ENCODE measurements at regions not wholly inside any gene's neighbourhood (a gene's known extent, or its start where the extent isn't known, plus 50 kb on each side); places are given as distances from the start of the nearest gene placed in this dataset.

DNA sequence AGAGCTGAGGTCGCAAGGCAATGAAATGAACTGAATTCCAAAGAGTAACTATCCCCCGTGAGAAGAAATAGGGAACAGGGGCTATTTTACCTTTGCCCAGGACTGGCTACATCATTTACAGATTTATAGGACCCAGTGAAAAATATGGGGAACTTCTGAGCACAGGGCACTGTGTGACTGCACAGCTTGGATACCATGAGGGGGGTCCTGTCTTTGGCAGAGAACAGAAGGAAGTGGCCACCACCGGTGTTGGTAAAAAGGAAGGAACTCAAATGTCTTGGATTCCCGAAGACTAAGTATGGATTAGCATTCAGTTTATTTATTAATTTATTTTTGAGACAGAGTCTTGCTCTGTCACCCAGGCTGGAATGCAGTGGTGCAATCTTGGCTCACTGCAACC is 119.6 kb downstream of the B3GNT2 start:
- DNase-seq (no peak), ATAC-seq (no peak)
- H3K36me3 Mint-ChIP-seq = no peaks in the 10 kb centered on the region
- peak overlapping the region in 1 of 10 donors; percentile 19 for H3K4me3 Mint-ChIP-seq
- peaks cover 24 to 53% (median 51%) of the 10 kb centered on the region in 4 donors for H3K4me1 Mint-ChIP-seq
- no peaks in the 10 kb centered on the region for H3K27me3 Mint-ChIP-seq
- POLR2A ChIA-PET = interaction anchor here (1.3 kb wide), 1 partner anchor 10 kb away, joined by 5 read pairs; no protein-coding TSS in a partner anchor
- H3K27ac Mint-ChIP-seq = peak overlapping the region in 6 of 10 donors; percentile 7 to 92 (median 75)
- H3K9me3 Mint-ChIP-seq = no peaks in the 10 kb centered on the region

DNA sequence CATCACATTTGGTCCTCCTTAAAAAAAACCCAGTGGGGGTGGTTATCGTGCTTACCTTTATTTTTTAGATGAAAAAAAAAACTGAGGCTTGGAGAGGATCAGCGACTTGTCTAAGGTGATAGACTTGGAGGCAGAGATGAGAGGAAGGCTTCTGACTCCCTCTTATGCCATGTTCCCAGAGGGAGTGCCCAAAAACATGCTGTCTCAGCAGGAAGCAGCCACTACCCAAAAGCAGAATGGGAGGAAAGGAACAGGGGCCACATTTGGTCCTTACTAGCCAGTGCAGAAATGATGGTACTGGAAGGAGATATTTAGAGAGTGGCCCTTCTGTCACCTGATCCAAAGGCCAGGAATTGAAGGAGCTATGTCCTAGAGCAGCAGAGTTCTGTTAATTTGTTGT is 118.4 kb downstream of the B3GNT2 start:
- H3K27me3 Mint-ChIP-seq = no peaks in the 10 kb centered on the region
- DNase-seq (no peak), ATAC-seq (peak; percentile 16 to 38)
- H3K9me3 Mint-ChIP-seq = no peaks in the 10 kb centered on the region
- H3K4me1 Mint-ChIP-seq = peaks cover 34 to 64% (median 61%) of the 10 kb centered on the region in 4 donors
- POLR2A ChIA-PET = interaction anchor here (0.5 to 1.1 kb wide), 4 partner anchors 8 to 458 kb away, joined by 3 to 4 read pairs (median 4); no protein-coding TSS in a partner anchor
- peak overlapping the region; percentile 81 to 95 (median 90) for H3K27ac Mint-ChIP-seq
- no peaks in the 10 kb centered on the region for H3K36me3 Mint-ChIP-seq
- peak overlapping the region; percentile 56 to 88 (median 78) for H3K4me3 Mint-ChIP-seq

DNA sequence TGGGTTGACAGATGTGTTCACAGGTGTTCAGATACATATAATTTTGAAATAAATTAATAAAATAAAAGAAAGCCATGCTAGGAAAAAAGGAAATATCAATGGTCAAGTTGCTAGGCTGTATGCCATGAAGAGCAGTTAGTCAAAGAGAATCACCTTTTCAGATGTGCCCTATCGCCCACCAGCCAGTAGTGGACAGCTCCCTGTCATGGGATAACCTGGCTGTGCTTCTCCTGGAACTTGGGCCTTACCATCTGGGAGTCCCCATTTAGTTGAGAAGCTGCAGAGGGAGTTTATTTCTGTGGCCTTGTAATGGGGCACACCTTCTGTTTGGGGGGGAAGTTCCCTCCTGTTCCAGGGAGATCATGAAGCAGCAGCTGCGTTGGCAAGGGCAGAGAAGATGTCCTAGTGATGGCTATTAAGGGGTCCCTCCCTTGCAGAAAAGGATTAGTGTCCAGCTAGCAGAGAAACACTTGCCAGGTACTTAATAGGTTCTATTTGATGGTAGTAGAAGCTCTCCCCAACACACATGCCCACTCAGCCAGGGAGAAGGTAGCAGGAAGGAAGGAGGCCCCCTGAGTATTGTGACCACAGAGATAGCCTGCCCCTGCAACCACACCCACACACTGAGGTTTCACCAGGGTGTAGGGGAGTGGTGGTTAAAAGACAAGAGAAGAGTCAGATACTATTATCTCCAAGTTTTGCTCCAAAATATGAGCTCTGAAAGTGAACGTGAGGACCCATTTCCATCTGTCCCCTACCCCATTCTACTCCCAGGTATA is 117.7 kb downstream of the B3GNT2 start:
- Mint-ChIP-seq H3K4me3 (peak overlapping the region; percentile 56 to 88 (median 78)), H3K36me3 (no peaks in the 10 kb centered on the region), H3K9me3 (no peaks in the 10 kb centered on the region), H3K4me1 (peaks cover 31 to 65% (median 62%) of the 10 kb centered on the region in 4 donors), H3K27me3 (no peaks in the 10 kb centered on the region), H3K27ac (peak overlapping the region; percentile 81 to 95 (median 90))
- POLR2A ChIA-PET = interaction anchor here (0.5 to 1.1 kb wide), 4 partner anchors 8 to 457 kb away, joined by 3 to 4 read pairs (median 4); no protein-coding TSS in a partner anchor
- ATAC-seq (peak; percentile 83 to 88), DNase-seq (peak in 8 of 10 donors; percentile 14 to 68 (median 44))

DNA sequence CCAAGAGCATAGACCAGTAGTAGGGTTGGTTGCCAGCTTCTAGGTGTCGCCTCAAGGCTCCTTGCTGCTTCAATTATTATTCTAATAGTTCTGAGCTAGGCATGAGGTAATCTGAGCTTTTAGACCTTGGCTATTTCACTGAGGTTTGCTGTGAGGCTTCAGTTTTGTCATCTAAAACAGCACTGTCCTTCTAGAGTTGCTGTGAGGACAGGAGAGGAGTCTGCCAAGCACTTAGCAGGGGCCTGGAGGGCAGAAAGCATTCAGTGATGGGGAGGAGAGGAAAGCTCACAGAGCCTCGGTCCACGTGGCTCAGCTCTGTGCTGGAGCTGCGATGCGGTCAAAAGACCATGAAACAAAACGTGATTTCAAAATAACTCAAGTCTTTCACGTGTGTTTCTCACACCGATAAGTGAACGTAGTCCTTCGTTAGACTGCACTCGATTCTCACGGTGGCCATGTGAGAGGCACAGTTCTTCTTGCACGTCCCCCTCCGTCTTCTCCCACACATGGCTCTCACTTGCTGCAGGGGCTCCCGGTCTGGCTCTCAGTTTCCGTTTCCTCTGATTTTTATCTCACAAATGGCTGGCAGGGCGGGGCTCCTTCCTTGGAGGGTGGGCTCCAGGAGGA is 113.7 kb downstream of the B3GNT2 start:
- POLR2A ChIA-PET = interaction anchor here (0.6 to 1.2 kb wide), 5 partner anchors 8 to 193 kb away, joined by 3 to 6 read pairs (median 3); no protein-coding TSS in a partner anchor
- H3K27ac Mint-ChIP-seq = peak overlapping the region; percentile 85 to 97 (median 94)
- H3K27me3 Mint-ChIP-seq = no peaks in the 10 kb centered on the region
- H3K9me3 Mint-ChIP-seq = no peaks in the 10 kb centered on the region
- ATAC-seq (peak; percentile 15 to 23), DNase-seq (peak in 4 of 10 donors; percentile 14 to 34 (median 24))
- peaks cover 57 to 89% (median 84%) of the 10 kb centered on the region in 4 donors for H3K4me1 Mint-ChIP-seq
- H3K36me3 Mint-ChIP-seq = no peaks in the 10 kb centered on the region
- peak overlapping the region; percentile 47 to 85 (median 75) for H3K4me3 Mint-ChIP-seq

GRCh38 chr2:62309081-62309464 is 113.2 kb downstream of the B3GNT2 start:
- POLR2A ChIA-PET = interaction anchor here (0.5 to 1.2 kb wide), 6 partner anchors 8 to 192 kb away, joined by 3 to 6 read pairs (median 3); no protein-coding TSS in a partner anchor
- peak overlapping the region in 2 of 10 donors; percentile 6 to 59 for H3K4me3 Mint-ChIP-seq

DNA sequence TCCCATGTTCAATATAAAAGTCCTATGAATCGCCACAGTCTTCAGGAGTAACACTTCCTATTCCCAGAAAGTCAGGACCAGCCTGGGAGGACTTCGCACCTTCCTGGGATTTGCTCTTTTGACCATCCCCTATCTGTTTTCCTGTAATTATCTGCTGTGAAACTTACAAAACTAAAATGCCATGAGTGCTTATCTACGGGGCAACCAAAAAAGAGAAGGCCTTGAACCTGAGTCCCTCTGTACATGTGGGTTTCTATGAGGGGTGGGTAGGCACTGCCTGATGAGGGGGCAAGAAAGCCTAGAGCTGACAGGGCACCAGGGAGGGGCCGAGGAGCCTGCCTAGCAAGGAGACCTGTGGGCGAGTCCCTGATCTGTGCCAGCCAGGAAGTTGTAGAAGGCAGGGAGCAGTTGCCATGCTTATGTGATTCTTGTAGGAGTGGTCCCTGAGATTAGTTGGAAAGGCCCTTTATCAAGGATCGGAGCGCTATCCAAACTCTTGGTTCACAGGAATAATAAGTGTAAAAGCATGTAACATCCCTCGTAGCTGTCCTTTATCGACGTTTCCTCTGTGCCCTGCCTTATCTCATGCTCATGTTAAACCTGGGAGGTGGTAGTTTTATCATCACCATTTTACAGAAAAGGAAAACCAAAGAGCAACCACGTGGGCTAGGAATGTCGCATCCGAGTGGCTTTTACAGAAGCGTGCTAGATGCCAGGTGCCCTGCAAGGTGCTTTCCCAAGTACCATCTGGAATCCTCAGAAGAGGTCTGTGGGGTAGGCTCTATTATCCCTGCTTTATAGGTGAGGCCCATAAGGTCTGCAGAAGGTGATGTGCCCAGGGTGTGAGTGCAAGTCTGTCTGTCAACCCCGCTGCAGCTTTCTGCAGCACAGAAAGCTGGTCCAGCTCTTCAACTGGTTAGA is 111.8 kb downstream of the B3GNT2 start:
- Mint-ChIP-seq H3K4me1 (peaks cover 63 to 91% (median 88%) of the 10 kb centered on the region in 4 donors), H3K4me3 (peak overlapping the region in 5 of 10 donors; percentile 1 to 71 (median 59)), H3K36me3 (no peaks in the 10 kb centered on the region), H3K27me3 (no peaks in the 10 kb centered on the region), H3K9me3 (no peaks in the 10 kb centered on the region), H3K27ac (peak overlapping the region; percentile 82 to 97 (median 92))
- POLR2A ChIA-PET = no interaction called here
- no peak for ATAC-seq
- DNase-seq = no peak

More at GRCh38 chr2:62309081-62309464, 113.2 kb downstream of the B3GNT2 start:
- DNase-seq (no peak), ATAC-seq (no peak)
- Mint-ChIP-seq H3K27me3 (no peaks in the 10 kb centered on the region), H3K36me3 (no peaks in the 10 kb centered on the region), H3K27ac (peak overlapping the region; percentile 85 to 97 (median 94)), H3K4me1 (peaks cover 59 to 89% (median 84%) of the 10 kb centered on the region in 4 donors), H3K9me3 (no peaks in the 10 kb centered on the region)

DNA sequence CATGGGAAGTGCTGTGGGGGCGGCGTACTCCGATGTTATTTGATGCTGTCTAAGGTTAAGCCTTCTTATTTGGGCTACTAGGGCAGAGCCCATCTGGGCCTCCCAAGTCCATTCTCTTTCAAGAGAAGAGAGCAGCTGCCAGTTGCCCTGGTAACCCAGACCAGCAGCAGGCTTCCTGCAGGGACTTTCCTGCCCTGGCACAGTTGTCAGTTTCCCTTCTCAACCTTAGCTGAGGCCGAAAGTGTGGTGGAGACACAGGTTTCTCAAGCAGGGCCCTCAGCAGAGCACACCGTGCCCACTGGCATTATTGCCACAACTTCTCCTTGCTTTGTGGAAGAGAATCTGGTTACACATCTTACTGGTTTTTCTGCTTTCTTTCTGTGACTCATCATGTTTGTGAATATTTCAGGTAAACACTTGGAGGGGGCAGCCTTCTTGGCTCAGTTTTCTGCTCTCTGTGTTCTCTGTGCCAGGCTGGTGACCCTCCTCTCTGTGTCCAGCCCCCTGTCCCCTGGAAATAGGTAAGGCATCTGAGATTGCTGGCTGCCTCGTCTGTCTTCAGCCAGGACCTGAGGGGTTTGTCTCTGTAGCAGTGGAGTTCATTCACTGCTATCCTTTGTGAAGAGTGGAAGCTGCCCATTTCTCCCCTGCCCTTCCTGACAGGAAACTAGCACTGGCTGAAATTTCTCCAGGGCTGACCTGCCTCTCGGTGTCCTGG is 111.0 kb downstream of the B3GNT2 start:
- peak overlapping the region; percentile 82 to 97 (median 92) for H3K27ac Mint-ChIP-seq
- H3K27me3 Mint-ChIP-seq = no peaks in the 10 kb centered on the region
- H3K9me3 Mint-ChIP-seq = no peaks in the 10 kb centered on the region
- peak overlapping the region in 8 of 10 donors; percentile 35 to 71 (median 56) for H3K4me3 Mint-ChIP-seq
- POLR2A ChIA-PET = interaction anchor here (1.2 to 1.4 kb wide), 3 partner anchors 7 to 111 kb away, joined by 3 to 4 read pairs (median 4); partner anchors contain the start of gene B3GNT2
- no peaks in the 10 kb centered on the region for H3K36me3 Mint-ChIP-seq
- ATAC-seq (peak; percentile 20 to 42), DNase-seq (peak in 5 of 10 donors; percentile 12 to 28 (median 23))
- peaks cover 68 to 95% (median 93%) of the 10 kb centered on the region in 4 donors for H3K4me1 Mint-ChIP-seq

DNA sequence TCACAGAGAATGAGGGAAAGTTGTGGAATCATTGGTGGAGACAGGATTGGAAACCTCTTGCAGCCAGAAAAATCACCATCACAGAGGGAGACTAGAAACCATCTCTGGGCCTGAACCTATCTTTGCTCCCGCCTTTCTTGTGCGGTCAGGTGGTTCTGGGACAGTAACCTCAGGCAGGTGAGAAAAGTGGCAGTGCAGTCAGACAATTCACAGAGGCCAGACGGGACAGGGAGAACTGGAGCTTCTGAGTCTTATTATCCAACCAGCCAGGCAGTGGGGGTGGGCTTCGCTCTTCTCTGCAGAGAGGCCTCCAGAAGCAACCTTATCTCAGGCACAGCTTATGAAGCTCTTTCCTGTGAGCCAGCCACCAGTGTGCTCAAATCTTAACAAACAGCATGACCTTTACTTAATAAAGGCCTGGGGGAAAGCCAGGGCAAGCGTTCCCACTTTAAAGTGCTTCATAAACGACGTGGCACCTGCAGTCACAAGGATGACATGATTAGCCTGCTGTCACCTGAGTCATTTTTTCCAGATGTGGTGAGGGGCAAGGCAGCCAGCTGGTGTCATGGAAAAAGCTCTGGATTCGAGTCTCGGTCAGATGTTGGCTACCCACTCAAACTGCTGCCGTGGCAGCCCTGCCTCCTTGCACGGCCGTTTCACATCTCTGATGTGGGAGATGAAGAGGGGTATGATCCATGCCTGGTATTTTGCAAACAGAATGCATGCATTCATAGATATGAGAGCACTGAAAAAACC is 109.7 kb downstream of the B3GNT2 start:
- ATAC-seq (peak; percentile 46 to 47), DNase-seq (peak in 4 of 10 donors; percentile 22 to 67 (median 33))
- Mint-ChIP-seq H3K4me3 (peak overlapping the region; percentile 28 to 96 (median 69)), H3K4me1 (peaks cover 68 to 96% (median 94%) of the 10 kb centered on the region in 4 donors), H3K36me3 (no peaks in the 10 kb centered on the region), H3K9me3 (no peaks in the 10 kb centered on the region), H3K27ac (peak overlapping the region; percentile 77 to 97 (median 92)), H3K27me3 (no peaks in the 10 kb centered on the region)
- POLR2A ChIA-PET = interaction anchor here (0.6 to 1.4 kb wide), 7 partner anchors 9 to 110 kb away, joined by 3 to 5 read pairs (median 4); partner anchors contain the start of gene B3GNT2

- POLR2A ChIA-PET = interaction anchor here (1.1 to 1.4 kb wide), 2 partner anchors 11 to 105 kb away, joined by 4 to 5 read pairs; no protein-coding TSS in a partner anchor
- H3K27me3 Mint-ChIP-seq = no peaks in the 10 kb centered on the region
These were observed 108.8 kb downstream of the B3GNT2 start for GRCh38 chr2:62304429-62305417.

More at GRCh38 chr2:62304429-62305417, 108.8 kb downstream of the B3GNT2 start:
- peak overlapping the region; percentile 12 to 96 (median 69) for H3K4me3 Mint-ChIP-seq
- DNase-seq = peak in 7 of 10 donors; percentile 1 to 35 (median 23)
- no peaks in the 10 kb centered on the region for H3K36me3 Mint-ChIP-seq
- H3K9me3 Mint-ChIP-seq = no peaks in the 10 kb centered on the region
- peaks cover 61 to 90% (median 89%) of the 10 kb centered on the region in 4 donors for H3K4me1 Mint-ChIP-seq
- ATAC-seq = peak; percentile 35 to 38
- peak overlapping the region; percentile 77 to 97 (median 92) for H3K27ac Mint-ChIP-seq
